Spleen (tissue), 11 donors: ENCODE measurements at regions not wholly inside any gene's neighbourhood (a gene's known extent, or its start where the extent isn't known, plus 50 kb on each side); places are given as distances from the start of the nearest gene placed in this dataset.

Experiments used
- DNase-seq: peaks from one replicate; pipeline ENCODE4 v3.0.0-alpha.2; 2020
- H3K27ac ChIP-seq, 8 donors: fragments of 200-600 bp; sonication (generic) in 7 of 8; 1 replicate in 4 of 8; 2 replicates in 4 of 8; pipeline versions ENCODE4 v1.5.0 to v1.8.0; 2016 to 2021; ENCODE audit warnings: inconsistent platforms in 4 of 8, mild to moderate bottlenecking in 4 of 8, moderate library complexity in 1 of 8
- H3K27me3 ChIP-seq, 7 donors: fragments of 200-600 bp; sonication (generic) in 6 of 7; replicated peaks in 1 of 7; 1 replicate in 4 of 7; 2 replicates in 3 of 7; pipeline versions ENCODE4 v1.5.0 to v1.8.0; 2016 to 2021; ENCODE audit warnings: inconsistent platforms in 3 of 7, mild to moderate bottlenecking in 1 of 7
- H3K36me3 ChIP-seq, 6 donors: fragments of 200-600 bp; sonication (generic) in 5 of 6; 1 replicate in 4 of 6; 2 replicates in 2 of 6; pipeline versions ENCODE4 v1.5.0 to v1.8.0; 2016 to 2021; ENCODE audit warnings: inconsistent platforms in 2 of 6
- H3K4me1 ChIP-seq, 6 donors: fragments of 200-600 bp; sonication (generic) in 5 of 6; 1 replicate in 3 of 6; 2 replicates in 3 of 6; pipeline versions ENCODE4 v1.5.0 to v1.8.0; 2016 to 2021; ENCODE audit warnings: inconsistent platforms in 3 of 6
- H3K4me3 ChIP-seq, 8 donors: fragments of 200-600 bp; sonication (generic) in 7 of 8; 1 replicate in 4 of 8; 2 replicates in 4 of 8; pipeline versions ENCODE4 v1.5.0 to v1.8.0; 2016 to 2021; ENCODE audit warnings: inconsistent platforms in 4 of 8, mild to moderate bottlenecking in 4 of 8, moderate library complexity in 2 of 8
- H3K9me3 ChIP-seq, 8 donors: fragments of 200-600 bp; sonication (generic) in 7 of 8; 1 replicate in 4 of 8; 2 replicates in 4 of 8; pipeline versions ENCODE4 v1.5.0 to v1.8.0; 2016 to 2021; ENCODE audit warnings: inconsistent platforms in 4 of 8
- CTCF ChIP-seq, 11 experiments: fragments of 200-600 bp in 7 of 11; fragments of 450-650 bp in 4 of 11; sonication (generic) in 4 of 11; IDR thresholded peaks in 8 of 11; conservative IDR thresholded peaks in 3 of 11; 1 replicate in 7 of 11; 2 replicates in 4 of 11; pipeline versions ENCODE4 v1.4.0 to v1.8.0; 2016 to 2021; ENCODE audit warnings: antibody characterized with exemption in 11 of 11, inconsistent platforms in 4 of 11, mild to moderate bottlenecking in 1 of 11
- POLR2A ChIP-seq, 3 donors: fragments of 450-650 bp; IDR thresholded peaks; one replicate each; pipeline ENCODE4 v1.5.1; 2017; ENCODE audit warnings: antibody characterized with exemption in 3 of 3, mild to moderate bottlenecking in 1 of 3
- POLR2AphosphoS5 ChIP-seq, 3 donors: sonication (generic); formaldehyde crosslinking; IDR thresholded peaks; one replicate each; pipeline ENCODE4 v1.5.1; 2017; ENCODE audit warnings: antibody characterized with exemption in 3 of 3
- WGBS, 5 donors: extraction: QIAGEN DNeasy Blood & Tissue Kit in 3 of 5; methylation state at CpG; one replicate each; pipeline versions ENCODE4 v1.1.5 to v1.1.7; 2013 to 2018; 5-methylcytosine and 5-hydroxymethylcytosine counted together
- intact Hi-C: fragments of 100-400 bp; cut with DNase I; formaldehyde crosslinking; loops from one replicate; pipeline ENCODE4 v1.15.0; 2023; ENCODE audit warnings: low total_unique reads
- donor health status: healthy with polysubstance abuse.
- donor health status: DM: no; HTN: no; CAD: no; lungs with moderate emphysema.
- donor health status: DM: no; HTN: no; CAD: no.
- donor health status: Bipolar disorder and iron deficiency.
- donor health status: healthy.
- donor health status: DM: no; HTN: no; CAD: no.
- donor health status: DM: yes; HTN: yes; CAD: no.

DNA sequence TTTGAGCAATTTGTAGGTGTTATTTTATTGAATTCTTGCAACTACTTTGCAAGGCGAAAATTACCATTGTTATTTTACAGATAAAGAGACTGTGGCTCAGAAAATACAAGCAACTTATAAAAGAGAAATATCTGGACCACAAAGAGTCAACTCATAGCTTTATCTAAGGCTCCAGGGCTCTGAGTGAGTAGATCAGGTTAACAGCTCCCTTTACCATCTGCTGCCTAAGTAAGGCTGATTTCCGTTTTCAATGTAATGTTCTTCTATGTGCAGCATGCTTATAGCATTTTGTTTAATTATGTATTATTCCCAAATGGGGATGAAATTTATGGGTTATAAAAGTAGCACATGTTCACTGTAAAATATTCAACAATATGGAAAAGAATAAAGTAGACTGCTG is 299.1 kb upstream of the TNP1 start:
- intact Hi-C loops = no loop called here
- TF ChIP-seq POLR2AphosphoS5 (IDR thresholded peaks at IDR 0.05) (no peak), POLR2A (IDR thresholded peaks at IDR 0.05) (no peak), CTCF (IDR thresholded peaks at IDR 0.05 in 8 of 11, conservative IDR thresholded peaks at IDR 0.05 in 3 of 11) (no peak)

GRCh38 chr2:217157581-217157980 is 297.7 kb upstream of the TNP1 start:
- no peak for DNase-seq
- Histone ChIP-seq H3K27ac (no peak overlapping the region), H3K4me3 (no peak overlapping the region), H3K27me3 (peaks cover 0 to 33% (median 0%) of the 10 kb centered on the region in 7 donors), H3K36me3 (no peaks in the 10 kb centered on the region), H3K9me3 (no peaks in the 10 kb centered on the region), H3K4me1 (peaks cover 3 to 10% (median 8%) of the 10 kb centered on the region in 6 donors)
- intact Hi-C loops = no loop called here
- TF ChIP-seq POLR2AphosphoS5 (IDR thresholded peaks at IDR 0.05) (no peak), CTCF (IDR thresholded peaks at IDR 0.05 in 8 of 11, conservative IDR thresholded peaks at IDR 0.05 in 3 of 11) (no peak), POLR2A (IDR thresholded peaks at IDR 0.05) (no peak)
- WGBS, 5 donors = 91 to 98% (median 94%) methylated on average over 6 of the region's 6 CpGs

More for the DNA sequence above, 299.1 kb upstream of the TNP1 start:
- 85 to 97% (median 92%) methylated on average over 2 of the region's 2 CpGs for WGBS, 5 donors
- Histone ChIP-seq H3K4me1 (peaks cover 3 to 10% (median 8%) of the 10 kb centered on the region in 6 donors), H3K27me3 (peaks cover 0 to 37% (median 0%) of the 10 kb centered on the region in 7 donors), H3K27ac (no peak overlapping the region), H3K36me3 (no peaks in the 10 kb centered on the region), H3K9me3 (no peaks in the 10 kb centered on the region), H3K4me3 (no peak overlapping the region)
- no peak for DNase-seq

DNA sequence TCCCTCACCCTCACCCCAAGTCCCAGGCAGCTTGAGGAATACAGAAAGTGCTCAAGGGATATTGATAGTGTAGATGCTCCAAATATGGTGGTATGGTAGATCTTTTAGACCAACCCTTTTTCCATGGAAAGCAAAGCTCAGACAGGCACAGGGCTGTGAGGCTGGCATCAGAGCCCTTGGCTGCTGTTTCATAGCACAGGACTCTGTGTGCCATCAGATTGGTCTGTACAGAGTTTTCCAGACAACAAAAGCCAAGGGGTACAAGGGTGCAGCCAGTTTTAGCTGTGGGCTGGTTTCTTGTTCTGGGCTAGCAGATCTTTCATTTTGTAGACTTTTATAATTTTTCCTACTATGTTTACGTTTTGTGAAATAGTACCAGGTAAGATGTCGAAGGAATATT is 296.9 kb upstream of the TNP1 start:
- H3K4me3 ChIP-seq = no peak overlapping the region
- H3K27ac ChIP-seq = no peak overlapping the region
- peaks cover 0 to 26% (median 0%) of the 10 kb centered on the region in 7 donors for H3K27me3 ChIP-seq
- WGBS, 5 donors = 88 to 95% (median 92%) methylated on average over 2 of the region's 2 CpGs
- peaks cover 3 to 9% (median 8%) of the 10 kb centered on the region in 6 donors for H3K4me1 ChIP-seq
- TF ChIP-seq CTCF (IDR thresholded peaks at IDR 0.05 in 8 of 11, conservative IDR thresholded peaks at IDR 0.05 in 3 of 11) (no peak), POLR2A (IDR thresholded peaks at IDR 0.05) (no peak), POLR2AphosphoS5 (IDR thresholded peaks at IDR 0.05) (no peak)
- intact Hi-C loops = no loop called here
- H3K36me3 ChIP-seq = no peaks in the 10 kb centered on the region
- no peaks in the 10 kb centered on the region for H3K9me3 ChIP-seq
- no peak for DNase-seq

DNA sequence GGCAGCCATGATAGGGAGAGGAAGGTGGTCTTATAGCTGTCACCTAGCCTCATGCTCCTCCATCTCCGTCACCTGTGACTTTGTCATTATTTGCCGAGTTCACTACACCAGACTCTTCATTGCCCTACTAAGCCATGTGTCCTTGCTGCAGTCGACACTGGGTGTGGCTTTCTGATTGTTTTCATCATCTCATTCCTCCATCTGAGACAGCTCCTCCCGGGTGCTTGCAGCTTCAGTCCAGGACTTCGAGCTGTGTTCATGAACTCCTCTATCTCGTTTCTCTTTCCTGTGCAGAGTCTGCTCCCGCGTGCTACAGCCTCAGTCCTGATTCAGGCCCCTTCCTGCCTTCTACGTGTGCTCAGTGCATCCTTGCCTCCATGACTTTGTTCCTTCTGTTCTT is 295.1 kb upstream of the TNP1 start:
- Histone ChIP-seq H3K27ac (no peak overlapping the region), H3K27me3 (peaks cover 0 to 11% (median 0%) of the 10 kb centered on the region in 7 donors), H3K9me3 (no peaks in the 10 kb centered on the region), H3K36me3 (no peaks in the 10 kb centered on the region), H3K4me3 (no peak overlapping the region), H3K4me1 (no peaks in the 10 kb centered on the region)
- 74 to 84% (median 80%) methylated on average over 9 of the region's 9 CpGs for WGBS, 5 donors
- intact Hi-C loops = no loop called here
- DNase-seq = no peak
- TF ChIP-seq POLR2AphosphoS5 (IDR thresholded peaks at IDR 0.05) (no peak), CTCF (IDR thresholded peaks at IDR 0.05 in 8 of 11, conservative IDR thresholded peaks at IDR 0.05 in 3 of 11) (no peak), POLR2A (IDR thresholded peaks at IDR 0.05) (no peak)
